Glomerular endothelial cell (primary cell): ENCODE measurements at regions not wholly inside any gene's neighbourhood (a gene's known extent, or its start where the extent isn't known, plus 50 kb on each side); places are given as distances from the start of the nearest gene placed in this dataset.

Experiments
- DNase-seq: peaks from one replicate; pipeline ENCODE4 v3.0.0-alpha.2; 2011; ENCODE audit warnings: low read depth, low spot score; ENCODE audit errors: extremely low read depth

- no peak for DNase-seq
Measured at GRCh38 chr15:77557564-77557963, 75.1 kb downstream of the LINGO1 start.

DNA sequence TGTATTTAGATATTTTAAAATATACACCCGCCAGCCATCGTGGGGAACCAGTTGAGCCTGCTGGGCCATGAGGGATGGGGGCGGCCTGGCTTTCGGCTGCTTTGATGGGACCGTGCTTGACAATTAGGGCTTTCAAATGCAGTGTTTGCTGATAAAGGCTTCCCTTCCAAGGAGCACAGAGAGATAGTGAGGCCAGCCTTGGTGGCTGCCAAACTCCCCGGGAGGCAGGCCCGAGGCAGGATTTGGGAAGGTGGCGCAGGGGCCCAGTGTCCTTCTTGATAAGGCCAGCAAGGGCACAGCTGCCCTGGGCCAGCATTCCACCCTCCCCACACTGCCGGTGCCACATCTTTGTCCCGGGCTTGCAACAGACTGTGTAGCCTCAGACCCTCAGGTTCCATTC is 75.6 kb downstream of the LINGO1 start:
- no peak for DNase-seq

DNA sequence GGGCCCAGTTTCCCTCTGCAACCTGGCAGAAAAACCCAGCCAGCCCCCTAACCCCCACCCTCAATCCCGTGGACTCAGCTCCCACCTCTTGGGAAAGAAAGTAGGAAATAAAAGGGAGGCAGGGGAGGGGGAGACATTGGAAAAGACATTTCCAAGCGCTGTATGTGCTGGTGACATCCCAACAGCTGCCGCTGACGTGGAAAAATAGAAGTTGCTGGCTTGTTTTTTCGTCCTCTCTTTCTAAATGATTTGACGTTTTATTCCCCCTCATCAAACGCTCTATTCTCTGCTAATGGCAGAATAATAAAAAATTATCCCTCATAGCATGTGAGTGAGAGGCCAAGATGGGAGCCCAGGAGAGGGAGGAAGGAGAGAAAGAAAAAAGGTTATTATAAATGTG is 76.1 kb downstream of the LINGO1 start:
- no peak for DNase-seq

DNA sequence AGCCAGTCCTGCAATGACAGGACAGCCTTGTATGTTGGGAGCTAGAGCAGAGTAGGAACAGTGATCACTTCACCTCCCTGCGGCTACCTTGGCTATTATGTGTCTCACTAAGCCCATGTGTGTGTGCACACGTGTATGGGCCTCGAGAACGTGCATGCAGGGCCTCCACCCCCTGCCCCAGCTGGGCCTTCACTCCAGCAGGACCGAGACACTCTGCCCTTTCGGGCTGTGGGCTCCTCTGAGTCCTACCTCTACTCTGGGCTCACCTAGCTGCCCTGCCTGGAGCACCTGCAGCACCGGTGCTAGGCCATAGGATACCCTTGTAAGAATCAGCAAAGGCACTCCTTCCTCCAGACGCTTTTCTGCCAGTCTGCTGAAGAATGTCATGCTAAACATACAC is 77.5 kb downstream of the LINGO1 start:
- DNase-seq = no peak

DNA sequence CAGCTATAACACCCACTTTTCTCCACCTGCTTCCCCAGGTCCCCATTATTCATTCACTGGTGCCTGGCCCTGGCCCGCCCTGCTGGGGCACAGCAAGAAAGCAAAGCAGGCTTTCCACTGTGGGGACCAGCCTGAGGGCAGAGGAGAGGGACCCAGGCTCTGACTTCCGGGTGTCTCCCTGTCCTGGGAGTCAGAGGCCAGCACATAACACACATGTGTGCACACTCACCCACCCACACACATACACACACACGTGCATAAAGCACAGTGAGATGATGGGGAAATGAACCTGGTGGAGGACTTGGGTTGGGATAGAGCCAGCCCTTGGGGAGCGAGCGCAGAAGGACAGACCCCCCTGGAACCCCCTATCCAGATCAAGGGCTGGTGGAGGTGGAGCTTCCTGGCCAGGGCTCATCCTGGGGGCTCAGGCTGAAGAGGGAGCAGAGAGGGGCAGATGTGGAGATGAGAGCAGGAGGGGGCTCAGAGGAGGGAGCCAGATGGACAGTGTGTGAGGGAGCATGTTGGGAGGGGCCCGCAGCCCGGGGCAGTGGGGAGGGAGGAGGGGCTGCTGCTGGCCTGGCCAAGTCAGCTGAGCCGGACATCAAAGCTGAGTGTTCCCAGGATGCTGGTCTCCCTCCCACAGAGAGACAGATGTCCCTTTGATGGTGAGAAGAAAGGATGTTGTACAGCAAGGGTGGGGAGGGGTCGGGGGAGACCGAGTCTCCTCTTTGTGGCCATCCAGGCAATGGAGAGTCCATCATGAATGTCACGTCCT is 78.2 kb downstream of the LINGO1 start:
- no peak for DNase-seq

DNA sequence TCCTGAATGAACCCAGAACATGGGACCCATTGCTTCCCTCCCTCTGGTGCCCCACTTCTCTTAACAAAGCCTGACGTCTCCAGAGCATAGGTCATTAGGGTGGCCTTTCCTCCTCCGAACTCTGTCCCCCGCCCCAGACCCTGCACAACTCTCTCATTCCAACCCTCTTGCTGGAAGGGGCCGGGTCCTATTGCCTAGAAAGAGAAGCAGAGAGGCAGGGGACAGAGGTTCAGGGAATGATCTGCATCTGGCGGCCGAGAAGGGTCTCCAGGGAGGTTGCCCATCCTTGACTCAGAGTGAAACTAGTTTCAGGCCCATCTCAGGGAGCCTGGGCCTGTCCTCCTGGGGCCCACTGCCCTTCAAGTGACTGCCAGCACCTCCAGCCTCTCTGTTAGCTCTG is 79.0 kb downstream of the LINGO1 start:
- DNase-seq = no peak

DNA sequence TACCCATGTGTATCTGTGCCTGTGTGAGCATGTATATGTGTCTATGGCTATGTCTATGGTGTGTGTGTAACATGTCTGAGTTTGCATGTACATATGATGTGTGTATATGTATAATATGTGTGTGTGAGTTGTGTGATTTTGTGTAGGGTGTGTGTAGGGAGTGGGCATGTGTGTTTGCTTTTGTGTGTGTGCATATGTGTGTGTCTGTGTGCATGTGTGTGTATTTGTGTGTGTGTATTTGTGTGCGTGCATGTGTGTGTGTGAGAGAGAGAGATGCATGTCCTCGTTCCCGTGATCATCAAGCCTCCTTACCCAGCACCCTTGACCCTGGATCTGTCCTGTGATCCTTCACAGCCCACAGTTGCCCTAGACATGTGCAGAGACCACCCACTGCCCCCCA is 79.5 kb downstream of the LINGO1 start:
- DNase-seq = no peak

DNA sequence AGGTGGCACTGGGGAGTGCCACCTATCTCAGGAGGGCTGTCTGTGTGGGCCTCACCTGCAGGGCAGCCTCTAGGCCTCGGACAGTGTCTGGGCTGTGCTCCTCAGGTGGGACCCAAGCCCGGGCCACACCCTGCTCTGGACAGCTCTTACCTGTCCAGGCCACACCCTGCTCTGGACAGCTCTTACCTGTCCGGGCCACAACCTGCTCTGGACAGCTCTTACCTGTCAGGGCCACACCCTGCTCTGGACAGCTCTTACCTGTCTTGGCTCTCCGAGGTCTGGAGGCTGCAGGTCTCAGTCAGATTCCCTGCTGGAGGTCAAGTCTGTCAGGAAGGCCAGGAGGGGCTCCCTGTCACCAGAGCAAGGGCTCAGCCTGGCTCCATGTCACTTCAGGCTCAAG is 80.6 kb downstream of the LINGO1 start:
- DNase-seq = no peak

- DNase-seq = no peak
Measured at GRCh38 chr15:77550301-77551251, 82.1 kb downstream of the LINGO1 start.

GRCh38 chr15:77549576-77550288 is 83.0 kb downstream of the LINGO1 start:
- DNase-seq = no peak

GRCh38 chr15:77548589-77549557 is 83.8 kb downstream of the LINGO1 start:
- no peak for DNase-seq

DNA sequence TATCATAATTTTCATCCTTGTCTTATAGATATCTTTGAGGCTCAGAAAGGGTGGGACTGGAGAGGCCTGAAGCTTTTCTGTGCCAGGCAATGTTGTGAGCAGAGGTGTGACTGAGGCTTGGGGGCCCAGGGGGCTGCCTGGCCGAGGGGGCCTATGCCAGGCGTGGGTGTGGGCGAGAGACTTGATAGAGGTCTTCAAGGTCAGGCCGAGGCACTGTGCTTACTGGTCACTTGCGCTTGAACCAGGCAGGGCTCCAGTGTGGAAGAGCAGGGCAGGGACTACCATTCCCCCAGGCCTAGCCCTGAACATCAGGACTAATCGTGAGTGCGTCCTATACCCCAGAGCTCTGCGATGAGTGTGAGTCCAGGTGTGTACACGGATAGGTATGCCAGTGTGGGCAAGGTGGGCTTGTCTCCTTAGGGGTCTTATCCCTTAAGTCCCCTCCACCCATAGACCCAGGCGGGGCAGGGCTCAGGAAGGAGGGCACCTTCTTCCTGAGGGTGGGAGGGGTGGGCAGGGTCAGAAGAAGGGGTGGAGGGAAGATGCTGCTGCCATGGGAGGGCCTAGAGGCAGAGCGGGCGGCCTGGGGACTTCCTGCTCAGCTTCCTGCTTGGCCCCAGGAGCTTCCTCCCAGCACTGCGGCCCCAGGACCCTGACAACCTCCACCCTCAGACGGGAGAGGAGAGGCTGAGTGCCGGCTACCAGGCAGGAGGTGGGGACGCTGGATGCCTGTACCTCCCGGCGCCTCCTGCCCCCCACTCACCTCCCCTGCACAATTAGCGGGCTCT is 84.7 kb downstream of the LINGO1 start:
- no peak for DNase-seq

- DNase-seq = no peak
Measured at GRCh38 chr15:77546870-77547269, 85.8 kb downstream of the LINGO1 start.

GRCh38 chr15:77546050-77546501 is 86.6 kb downstream of the LINGO1 start:
- DNase-seq = peak; percentile 16

- DNase-seq = no peak
Measured at GRCh38 chr15:77545058-77545457, 87.7 kb downstream of the LINGO1 start.

DNA sequence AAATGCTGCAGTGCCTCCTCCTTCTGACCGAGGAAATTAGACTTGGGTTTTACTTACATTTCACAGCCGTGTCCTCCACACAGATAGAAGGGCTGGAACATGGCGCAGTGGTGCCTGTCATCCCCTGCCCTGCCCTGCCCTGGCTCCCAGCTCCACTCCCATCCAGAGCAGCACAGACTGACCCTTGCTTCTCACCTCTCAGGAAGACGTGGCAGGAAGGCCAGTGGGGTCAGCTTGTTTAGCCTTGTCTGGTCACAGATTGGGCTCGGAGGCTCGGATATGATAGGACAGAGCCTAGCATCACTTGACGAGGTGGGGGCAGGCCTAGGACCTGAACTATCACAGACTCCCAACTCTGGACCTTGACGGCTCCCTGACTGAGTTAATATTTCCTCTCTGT is 88.5 kb downstream of the LINGO1 start:
- DNase-seq = no peak

DNA sequence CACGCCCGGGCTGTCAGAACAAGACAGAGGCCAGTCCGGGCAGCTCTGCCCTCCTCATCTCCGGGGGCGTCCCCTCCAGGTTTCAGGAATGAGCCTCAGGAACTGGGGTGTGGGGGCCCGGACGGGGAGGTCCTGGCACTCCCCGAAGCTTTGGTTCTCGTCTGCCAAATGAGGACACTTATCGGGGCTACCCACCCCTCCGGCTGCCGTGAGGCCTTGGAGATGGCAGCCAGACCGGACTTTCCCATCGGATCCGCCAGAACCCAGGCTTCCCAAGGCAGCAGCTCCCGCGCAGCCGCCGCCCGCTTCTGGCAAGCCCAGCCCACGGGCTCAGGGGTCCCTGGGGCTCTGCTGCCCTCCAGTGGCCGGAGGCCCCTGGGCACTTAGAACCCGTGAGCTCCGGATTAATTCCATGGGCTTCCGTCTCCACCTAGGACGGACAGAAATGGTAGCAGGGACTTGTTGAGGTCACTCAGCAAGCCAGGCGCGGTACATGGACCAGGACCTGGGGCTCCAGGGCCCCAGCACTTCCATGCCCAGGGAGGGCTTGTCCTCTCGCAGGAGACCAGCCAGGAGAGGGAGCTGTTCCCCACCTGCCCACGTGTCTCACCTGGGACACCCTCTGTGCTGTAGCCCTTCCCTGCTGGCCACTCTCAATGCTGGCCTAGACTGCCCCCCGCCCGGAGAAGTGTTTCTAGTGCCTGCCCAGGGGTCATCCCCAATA is 89.4 kb downstream of the LINGO1 start:
- DNase-seq = peak; percentile 33

DNA sequence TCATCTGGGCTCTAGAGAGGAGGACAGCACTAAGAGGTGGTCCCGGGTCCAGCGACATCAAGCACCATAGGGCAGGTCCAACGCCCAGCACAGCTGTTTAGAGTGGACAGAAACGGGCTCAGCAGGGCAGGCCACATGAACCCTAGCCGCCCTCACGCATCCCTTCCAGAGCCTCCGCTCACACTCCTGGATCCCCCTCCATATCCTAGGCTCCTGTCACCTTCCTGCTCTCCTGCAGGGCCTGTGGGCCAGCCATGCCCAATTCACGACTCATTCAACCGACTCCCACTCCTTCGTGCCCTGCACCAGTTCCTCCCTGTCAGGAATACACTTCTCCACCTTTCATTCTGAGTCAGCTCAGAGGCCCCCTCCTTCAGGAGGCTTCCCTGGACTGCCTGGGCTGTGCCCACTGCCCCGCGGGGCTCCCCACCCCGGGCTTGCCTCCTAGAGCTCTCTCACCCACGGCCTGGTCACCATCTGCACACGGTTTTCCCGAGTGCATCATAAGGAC is 90.2 kb downstream of the LINGO1 start:
- no peak for DNase-seq
